Tibial nerve (tissue), 4 donors: ENCODE measurements at regions not wholly inside any gene's neighbourhood (a gene's known extent, or its start where the extent isn't known, plus 50 kb on each side); places are given as distances from the start of the nearest gene placed in this dataset.

Source experiments
- CTCF ChIP-seq, 5 experiments: fragments of 200-600 bp in 3 of 5; fragments of 450-650 bp in 2 of 5; sonication (generic) in 3 of 5; IDR thresholded peaks; one replicate each; pipeline ENCODE4 v1.5.1; 2016 to 2019; ENCODE audit warnings: antibody characterized with exemption in 5 of 5, mild to moderate bottlenecking in 3 of 5, moderate library complexity in 2 of 5
- EP300 ChIP-seq, 2 donors: sonication (generic); formaldehyde crosslinking; IDR thresholded peaks; one replicate each; pipeline ENCODE4 v1.6.1; 2017; ENCODE audit warnings: antibody characterized with exemption in 2 of 2, mild to moderate bottlenecking in 1 of 2
- POLR2A ChIP-seq, 2 donors: fragments of 450-650 bp; IDR thresholded peaks; one replicate each; pipeline ENCODE4 v1.6.1; 2017; ENCODE audit warnings: antibody characterized with exemption in 2 of 2, mild to moderate bottlenecking in 2 of 2, moderate library complexity in 2 of 2

DNA sequence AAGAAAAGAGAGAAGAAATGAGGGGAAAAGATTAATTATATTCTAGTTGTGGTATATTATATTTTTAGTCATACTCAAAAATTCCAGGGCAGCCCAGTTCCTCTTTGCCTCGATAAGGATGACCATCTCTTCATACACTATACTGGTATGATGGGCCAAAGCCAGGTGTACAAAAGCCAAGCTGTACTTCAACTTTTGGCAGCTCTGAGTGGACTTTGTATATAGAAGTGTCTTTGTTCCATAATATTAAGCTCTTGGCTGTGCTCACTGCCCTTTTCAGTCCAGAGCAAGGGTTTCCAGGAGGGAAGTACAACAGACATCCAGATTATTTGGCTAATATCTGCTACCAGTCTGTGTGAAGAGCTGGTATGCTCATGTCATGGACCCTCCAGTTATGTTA lies 934.3 kb upstream of the CDH10 start:
- TF ChIP-seq CTCF (IDR thresholded peaks at IDR 0.05) (no peak), EP300 (IDR thresholded peaks at IDR 0.05) (no peak), POLR2A (IDR thresholded peaks at IDR 0.05) (no peak)
